Retinal pigment epithelial cell (primary cell): ENCODE measurements at regions not wholly inside any gene's neighbourhood (a gene's known extent, or its start where the extent isn't known, plus 50 kb on each side); places are given as distances from the start of the nearest gene placed in this dataset.

Source experiments
- DNase-seq: peaks from one replicate; pipeline ENCODE4 v3.0.0-alpha.2; 2010; ENCODE audit warnings: low read depth
- H3K4me3 ChIP-seq: 2 replicates; pipeline ENCODE4 v1.5.1; 2011; ENCODE audit warnings: mild to moderate bottlenecking, low read length, control low read depth, moderate library complexity
- CTCF ChIP-seq: conservative IDR thresholded peaks from 2 replicates; pipeline ENCODE4 v1.5.1; 2011; ENCODE audit warnings: low read depth, low read length, control low read depth, inconsistent platforms

GRCh38 chr2:181306785-181307184, 150.4 kb upstream of the ITGA4 start:
- no peak for TF ChIP-seq CTCF
- no peak for DNase-seq
- H3K4me3 ChIP-seq, result no peak overlapping the region

GRCh38 chr2:181307203-181307991, 149.8 kb upstream of the ITGA4 start:
- TF ChIP-seq CTCF, result no peak
- no peak for DNase-seq
- no peak overlapping the region for H3K4me3 ChIP-seq

GRCh38 chr2:181308766-181309515, 148.2 kb upstream of the ITGA4 start:
- no peak for DNase-seq
- TF ChIP-seq CTCF, result no peak
- no peak overlapping the region for H3K4me3 ChIP-seq

- no peak for DNase-seq
- TF ChIP-seq CTCF, result no peak
- no peak overlapping the region for H3K4me3 ChIP-seq
Measured at GRCh38 chr2:181309586-181309985, 147.6 kb upstream of the ITGA4 start.

GRCh38 chr2:181310967-181311366, 146.2 kb upstream of the ITGA4 start:
- TF ChIP-seq CTCF, result no peak
- no peak for DNase-seq
- no peak overlapping the region for H3K4me3 ChIP-seq

- DNase-seq, result no peak
- H3K4me3 ChIP-seq, result no peak overlapping the region
- TF ChIP-seq CTCF, result no peak
Measured at GRCh38 chr2:181311837-181312236, 145.3 kb upstream of the ITGA4 start.

- no peak overlapping the region for H3K4me3 ChIP-seq
- no peak for DNase-seq
- no peak for TF ChIP-seq CTCF
Measured at GRCh38 chr2:181312515-181312927, 144.7 kb upstream of the ITGA4 start.
